Activated T-helper 2 cell treated with anti-CD3 and anti-CD28 coated beads, Interferon-gamma antibody, Interleukin-2, Interleukin-4, amounts not matched to agents 10 μg/mL and 5 μg/mL and 100 μg/mL, durations not matched to agents 14 hours and 24 hours and 36 hours (primary cell): ENCODE measurements at regions not wholly inside any gene's neighbourhood (a gene's known extent, or its start where the extent isn't known, plus 50 kb on each side); places are given as distances from the start of the nearest gene placed in this dataset.

Experiments used
- DNase-seq: peaks from one replicate; pipeline ENCODE4 v3.0.0; 2021; ENCODE audit warnings: low spot score
- H3K27ac Mint-ChIP-seq: one replicate; pipeline ENCODE4 v1.8.0; 2021; ENCODE audit warnings: mixed read lengths
- H3K27me3 Mint-ChIP-seq: one replicate; pipeline ENCODE4 v1.8.0; 2021; ENCODE audit warnings: low read depth, mixed read lengths
- H3K36me3 Mint-ChIP-seq: one replicate; pipeline ENCODE4 v1.8.0; 2021; ENCODE audit warnings: low read depth, mixed read lengths
- H3K4me1 Mint-ChIP-seq: one replicate; pipeline ENCODE4 v1.8.0; 2021; ENCODE audit warnings: low read depth, mixed read lengths
- H3K4me3 Mint-ChIP-seq: one replicate; pipeline ENCODE4 v1.8.0; 2021; ENCODE audit warnings: low read depth, mild to moderate bottlenecking, moderate library complexity, mixed read lengths
- H3K9me3 Mint-ChIP-seq: one replicate; pipeline ENCODE4 v1.8.0; 2021; ENCODE audit warnings: mixed read lengths
- intact Hi-C: fragments of 100-400 bp; cut with micrococcal nuclease; formaldehyde crosslinking; loops from one replicate; pipeline ENCODE4 v1.15.1; 2023

DNA sequence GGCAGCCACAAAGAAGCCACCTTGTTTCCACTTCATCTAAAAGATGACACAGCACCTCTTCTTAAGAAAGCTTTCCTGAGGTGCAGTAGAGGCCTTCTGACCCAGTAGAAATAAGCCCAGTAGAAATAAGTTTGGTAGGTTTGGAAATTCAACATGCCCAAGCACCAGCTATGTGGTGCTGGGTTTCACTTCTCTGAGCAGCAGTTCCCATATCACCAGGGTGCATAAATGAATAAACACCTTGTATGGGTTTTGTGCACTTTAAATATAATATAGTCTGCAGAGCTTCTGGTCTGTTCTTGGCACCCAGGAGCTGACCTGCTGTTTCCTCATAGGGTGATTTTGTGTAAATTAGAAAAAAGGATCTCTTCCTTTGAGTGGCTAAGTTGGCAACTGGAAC is 492.4 kb upstream of the SORCS1 start:
- intact Hi-C loops, result no loop called here
- no peak overlapping the region for H3K27ac Mint-ChIP-seq

DNA sequence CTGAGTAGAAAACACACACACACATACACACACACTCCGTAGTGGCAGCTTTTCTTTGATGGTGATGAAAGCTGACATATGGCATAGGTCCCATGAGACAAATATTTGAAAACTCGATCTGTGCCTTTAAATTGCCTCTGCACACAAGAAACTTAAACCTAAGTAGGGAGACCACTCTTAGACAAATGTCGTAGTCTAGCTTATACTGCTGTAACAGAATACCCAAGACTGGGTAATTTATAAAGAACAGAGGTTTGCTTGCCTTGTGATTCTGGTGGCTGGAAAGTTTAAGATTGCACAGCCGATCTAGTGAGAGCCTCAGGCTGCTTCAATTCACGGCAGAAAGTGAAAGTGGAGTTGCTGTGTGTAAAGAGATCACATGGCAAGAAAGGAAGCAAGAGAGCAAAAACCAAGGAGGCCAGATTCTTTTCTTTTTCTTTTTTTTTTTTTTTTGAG is 489.4 kb upstream of the SORCS1 start:
- H3K9me3 Mint-ChIP-seq, result peaks cover 22% of the 10 kb centered on the region
- H3K4me1 Mint-ChIP-seq, result no peaks in the 10 kb centered on the region
- H3K27ac Mint-ChIP-seq, result no peak overlapping the region
- H3K36me3 Mint-ChIP-seq, result no peaks in the 10 kb centered on the region
- no peak overlapping the region for H3K4me3 Mint-ChIP-seq
- intact Hi-C loops, result no loop called here
- no peaks in the 10 kb centered on the region for H3K27me3 Mint-ChIP-seq
- no peak for DNase-seq

More for the DNA sequence above, 492.4 kb upstream of the SORCS1 start:
- H3K4me3 Mint-ChIP-seq, result no peak overlapping the region
- DNase-seq, result no peak
- no peaks in the 10 kb centered on the region for H3K4me1 Mint-ChIP-seq
- H3K9me3 Mint-ChIP-seq, result peaks cover 35% of the 10 kb centered on the region
- no peaks in the 10 kb centered on the region for H3K36me3 Mint-ChIP-seq
- no peaks in the 10 kb centered on the region for H3K27me3 Mint-ChIP-seq

DNA sequence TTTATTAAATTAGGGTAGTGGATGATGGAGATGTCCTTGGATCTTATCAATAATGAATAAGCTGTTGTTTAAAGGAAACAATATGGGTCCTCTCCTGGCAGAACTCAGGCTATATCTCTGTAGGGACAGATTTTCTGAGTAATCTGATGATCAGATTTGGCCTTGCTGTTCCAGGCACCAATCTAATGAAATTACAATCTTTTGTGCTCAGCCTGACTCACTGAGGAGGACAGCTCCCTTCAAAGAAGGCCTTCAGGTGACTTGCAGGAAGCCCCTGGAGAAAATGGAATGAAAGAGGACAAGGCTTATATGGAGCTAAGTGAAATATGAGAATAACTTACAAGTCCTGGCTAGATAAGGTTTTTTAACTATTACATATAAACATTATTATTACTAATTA is 486.4 kb upstream of the SORCS1 start:
- Mint-ChIP-seq H3K27ac (no peak overlapping the region), H3K27me3 (no peaks in the 10 kb centered on the region), H3K4me1 (no peaks in the 10 kb centered on the region), H3K36me3 (no peaks in the 10 kb centered on the region), H3K9me3 (peaks cover 11% of the 10 kb centered on the region), H3K4me3 (no peak overlapping the region)
- intact Hi-C loops, result no loop called here
- no peak for DNase-seq

DNA sequence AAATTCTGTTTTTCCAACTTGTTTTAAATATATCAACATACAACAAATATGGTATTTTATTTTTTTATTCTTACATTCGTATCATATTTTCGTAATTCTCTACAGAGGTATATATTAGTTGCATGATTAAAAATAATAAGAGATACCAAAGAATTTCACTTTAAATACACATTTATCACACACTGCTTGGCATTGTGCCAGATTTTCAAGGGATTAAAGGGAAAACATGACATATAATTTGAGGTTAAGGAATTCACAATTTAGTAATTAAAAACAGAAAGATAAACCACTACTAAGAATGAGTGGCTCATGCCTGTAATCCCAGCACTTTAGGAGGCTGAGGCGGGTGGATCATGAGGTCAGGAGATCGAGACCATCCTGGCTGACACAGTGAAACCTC is 484.7 kb upstream of the SORCS1 start:
- Mint-ChIP-seq H3K36me3 (no peaks in the 10 kb centered on the region), H3K9me3 (peaks cover 4% of the 10 kb centered on the region), H3K4me3 (no peak overlapping the region), H3K27me3 (no peaks in the 10 kb centered on the region), H3K27ac (no peak overlapping the region), H3K4me1 (no peaks in the 10 kb centered on the region)
- DNase-seq, result no peak
- intact Hi-C loops, result no loop called here

DNA sequence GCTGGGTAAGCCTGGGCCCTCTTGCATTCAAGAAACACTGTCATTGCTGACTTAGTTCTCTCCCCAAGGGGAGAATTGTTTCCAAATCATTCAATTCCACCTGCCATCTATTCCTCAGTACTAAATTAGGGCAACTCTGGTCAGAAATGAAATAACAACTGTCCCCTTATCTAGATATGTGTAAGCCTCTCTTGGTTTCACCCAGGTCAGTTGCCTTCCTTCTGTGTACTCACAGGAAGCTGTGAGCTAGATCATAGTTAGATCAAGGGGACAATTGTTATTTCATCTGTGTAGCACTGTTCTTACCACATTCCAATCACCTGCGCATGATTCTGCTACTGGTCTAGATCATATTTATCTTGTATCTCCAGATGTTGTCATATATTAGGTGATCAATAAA is 483.0 kb upstream of the SORCS1 start:
- no peak for DNase-seq
- H3K9me3 Mint-ChIP-seq, result peaks cover 6% of the 10 kb centered on the region
- intact Hi-C loops, result no loop called here
- no peaks in the 10 kb centered on the region for H3K36me3 Mint-ChIP-seq
- no peaks in the 10 kb centered on the region for H3K27me3 Mint-ChIP-seq
- H3K4me3 Mint-ChIP-seq, result no peak overlapping the region
- H3K4me1 Mint-ChIP-seq, result no peaks in the 10 kb centered on the region
- H3K27ac Mint-ChIP-seq, result no peak overlapping the region

DNA sequence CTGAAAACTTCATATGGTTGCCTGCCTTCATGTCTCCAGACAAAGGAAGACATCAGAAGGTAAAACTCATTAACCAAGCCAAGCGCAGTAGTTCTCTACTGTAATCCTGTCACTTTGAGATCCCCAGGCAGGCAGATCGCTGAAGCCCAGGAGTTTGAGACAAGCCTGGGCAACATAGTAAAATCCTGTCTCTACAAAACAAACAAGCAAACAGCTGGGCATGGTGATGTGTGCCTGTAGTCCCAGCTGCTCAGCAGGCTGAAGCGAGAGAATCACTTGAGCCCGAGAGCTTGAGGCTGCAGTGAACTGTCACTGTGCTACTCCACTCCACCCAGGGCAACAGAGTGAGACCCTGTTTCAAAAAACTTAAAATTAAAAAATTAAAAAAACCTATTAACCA is 467.4 kb upstream of the SORCS1 start:
- intact Hi-C loops, result no loop called here
- Mint-ChIP-seq H3K27me3 (no peaks in the 10 kb centered on the region), H3K4me3 (no peak overlapping the region), H3K4me1 (no peaks in the 10 kb centered on the region), H3K36me3 (no peaks in the 10 kb centered on the region), H3K9me3 (peaks cover 20% of the 10 kb centered on the region), H3K27ac (no peak overlapping the region)
- no peak for DNase-seq

DNA sequence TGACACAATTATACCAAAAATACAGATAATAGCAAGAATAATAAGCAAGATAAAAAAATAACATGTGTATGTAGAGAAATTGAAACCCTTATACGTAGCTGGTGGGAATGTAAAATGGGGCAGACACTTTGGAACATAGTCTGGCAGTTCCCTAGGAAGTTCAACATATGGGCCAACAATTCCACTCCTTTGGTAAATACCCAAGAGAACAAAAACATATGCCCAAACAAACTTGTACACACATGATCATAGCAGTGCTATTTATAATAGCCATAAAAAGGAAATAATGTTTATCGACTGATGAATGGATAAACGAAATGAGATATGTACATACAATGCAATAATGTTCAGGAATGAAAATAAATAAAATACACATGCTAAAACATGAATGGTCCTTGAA is 462.4 kb upstream of the SORCS1 start:
- Mint-ChIP-seq H3K4me1 (no peaks in the 10 kb centered on the region), H3K9me3 (peaks cover 10% of the 10 kb centered on the region)

DNA sequence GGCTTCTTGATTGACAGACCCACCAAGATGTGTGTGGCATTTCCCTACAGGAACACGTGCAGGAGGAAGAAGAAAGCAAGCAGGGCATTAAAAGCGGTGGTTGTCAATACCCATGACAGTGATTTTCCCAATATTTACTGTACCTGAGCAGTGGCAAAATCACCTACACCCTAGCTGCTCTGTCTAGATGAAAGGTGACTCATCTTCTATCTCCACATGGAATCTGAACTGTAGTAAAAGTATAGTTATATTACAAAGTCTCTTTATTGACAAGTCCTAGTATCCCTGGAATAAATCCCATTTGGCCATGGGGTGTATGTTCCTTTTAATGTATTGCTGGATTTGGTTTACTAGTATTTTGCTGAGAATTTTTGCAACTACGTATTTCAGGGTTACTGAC is 458.8 kb upstream of the SORCS1 start:
- peaks cover 14% of the 10 kb centered on the region for H3K9me3 Mint-ChIP-seq
- no peak overlapping the region for H3K27ac Mint-ChIP-seq
- intact Hi-C loops, result no loop called here
- H3K4me1 Mint-ChIP-seq, result no peaks in the 10 kb centered on the region
- no peaks in the 10 kb centered on the region for H3K27me3 Mint-ChIP-seq
- no peaks in the 10 kb centered on the region for H3K36me3 Mint-ChIP-seq
- H3K4me3 Mint-ChIP-seq, result no peak overlapping the region
- no peak for DNase-seq

More for the DNA sequence above, 462.4 kb upstream of the SORCS1 start:
- Mint-ChIP-seq H3K36me3 (no peaks in the 10 kb centered on the region), H3K27me3 (no peaks in the 10 kb centered on the region), H3K4me3 (no peak overlapping the region), H3K27ac (no peak overlapping the region)
- intact Hi-C loops, result no loop called here
- DNase-seq, result no peak

DNA sequence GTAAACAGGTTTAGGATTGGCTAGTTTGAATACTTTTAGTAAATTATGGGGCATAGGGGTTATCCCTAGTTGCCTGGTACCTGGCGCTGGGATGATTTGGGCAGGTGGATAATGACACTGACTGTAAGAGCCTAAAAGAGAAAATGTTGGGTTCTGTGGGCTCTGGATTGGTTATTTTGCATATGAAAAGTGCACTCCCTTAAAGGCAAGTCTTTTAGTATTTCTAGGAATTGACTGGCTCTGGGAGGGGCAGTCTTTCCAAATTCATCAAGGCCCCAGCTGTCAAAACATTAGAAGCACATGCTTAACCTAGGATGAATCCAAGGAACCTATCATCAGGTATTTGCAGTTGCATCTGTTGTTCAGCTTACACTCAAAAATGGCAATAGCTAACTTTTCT is 454.6 kb upstream of the SORCS1 start:
- Mint-ChIP-seq H3K4me1 (no peaks in the 10 kb centered on the region), H3K36me3 (no peaks in the 10 kb centered on the region), H3K4me3 (no peak overlapping the region), H3K27ac (no peak overlapping the region), H3K9me3 (peaks cover 13% of the 10 kb centered on the region), H3K27me3 (no peaks in the 10 kb centered on the region)
- no peak for DNase-seq
- intact Hi-C loops, result no loop called here

DNA sequence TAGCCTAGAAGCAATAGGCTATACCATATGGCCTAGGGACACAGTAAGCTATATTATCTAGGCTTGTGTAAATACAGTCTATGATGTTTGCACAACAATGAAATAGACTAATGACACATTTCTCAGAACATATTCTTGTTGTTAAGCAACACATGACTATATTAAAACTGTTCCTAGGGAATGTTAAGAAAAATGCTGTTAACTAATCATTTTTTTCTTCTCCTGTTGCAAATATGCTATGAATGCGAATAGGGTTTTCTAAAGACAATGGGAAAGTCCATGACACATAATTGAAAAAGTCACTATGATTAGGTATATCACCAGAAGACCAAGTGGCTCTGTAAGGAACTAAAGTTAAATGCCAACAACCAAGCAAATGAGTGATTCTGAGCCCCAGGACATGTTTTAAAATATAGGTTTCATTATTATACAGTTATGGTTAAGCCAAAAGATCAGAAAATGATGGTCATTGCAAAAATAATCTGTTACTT is 454.0 kb upstream of the SORCS1 start:
- H3K27ac Mint-ChIP-seq, result no peak overlapping the region
- H3K4me3 Mint-ChIP-seq, result no peak overlapping the region
- H3K27me3 Mint-ChIP-seq, result no peaks in the 10 kb centered on the region
- no peaks in the 10 kb centered on the region for H3K36me3 Mint-ChIP-seq
- no peak for DNase-seq
- peaks cover 11% of the 10 kb centered on the region for H3K9me3 Mint-ChIP-seq
- H3K4me1 Mint-ChIP-seq, result no peaks in the 10 kb centered on the region
- intact Hi-C loops, result no loop called here

DNA sequence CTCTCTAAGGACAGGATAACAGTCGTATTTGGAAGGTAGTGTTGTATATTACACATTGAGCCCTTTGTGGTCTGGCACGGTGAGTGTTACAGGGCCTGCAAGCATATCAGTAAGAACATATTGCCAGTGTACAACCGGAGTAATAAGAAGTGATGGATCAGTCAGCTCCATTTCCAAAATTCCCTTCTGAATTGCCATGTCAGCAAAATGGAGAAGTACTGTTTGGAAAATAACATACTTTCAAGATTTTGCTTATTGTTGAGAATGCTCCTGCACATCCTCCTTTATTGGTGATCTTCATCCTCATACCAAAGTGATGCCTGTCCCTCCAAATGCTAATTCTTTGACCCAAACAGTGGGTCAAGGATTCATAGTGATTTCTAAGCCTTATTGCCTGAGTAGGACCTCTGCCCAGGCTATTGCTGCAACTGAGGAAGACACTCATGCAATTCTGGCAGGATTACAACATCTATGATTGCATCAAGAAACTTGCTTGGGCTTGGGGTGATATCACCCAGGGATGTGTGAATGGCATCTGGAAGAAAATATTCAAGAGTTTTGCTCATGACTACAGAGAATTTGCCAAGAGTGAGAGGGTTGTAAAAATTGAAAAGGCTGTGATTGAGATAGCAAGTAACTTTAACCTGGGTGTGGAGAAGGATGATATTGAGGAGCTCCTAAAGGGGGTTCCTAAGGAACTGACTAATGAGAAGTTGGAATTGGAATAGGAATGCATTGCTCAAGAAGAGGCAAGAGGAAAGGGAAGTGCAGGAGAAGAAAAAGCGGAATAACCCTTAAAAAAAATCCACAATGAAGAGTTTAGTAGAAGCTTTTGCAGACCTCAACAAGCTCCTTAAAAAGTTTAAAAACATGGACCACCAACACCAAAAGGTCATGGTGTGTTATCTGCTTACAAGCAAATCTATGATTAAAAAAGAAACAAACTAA is 452.2 kb upstream of the SORCS1 start:
- intact Hi-C loops, result no loop called here
- no peak for DNase-seq
- Mint-ChIP-seq H3K9me3 (peaks cover 16% of the 10 kb centered on the region), H3K36me3 (no peaks in the 10 kb centered on the region), H3K4me3 (no peak overlapping the region), H3K27ac (no peak overlapping the region), H3K27me3 (no peaks in the 10 kb centered on the region), H3K4me1 (no peaks in the 10 kb centered on the region)

DNA sequence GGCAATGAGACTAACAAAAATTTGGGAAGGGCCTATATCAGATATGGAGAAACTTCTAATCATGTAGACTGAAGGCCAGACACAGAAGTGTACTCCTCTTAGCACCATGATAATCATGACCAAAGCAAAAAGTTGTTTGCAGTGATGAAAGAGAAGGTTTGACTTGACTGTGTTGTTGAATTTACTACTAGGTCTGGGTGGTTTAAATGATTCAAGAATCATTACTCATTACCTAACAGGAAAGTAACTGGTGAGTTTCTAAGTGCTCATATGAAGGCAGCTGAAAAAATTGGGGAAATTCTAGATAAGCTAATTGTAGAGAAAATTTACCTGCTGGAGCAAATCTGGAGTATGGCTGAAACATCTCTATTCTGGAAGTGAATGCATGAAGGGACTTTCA is 451.5 kb upstream of the SORCS1 start:
- no peaks in the 10 kb centered on the region for H3K27me3 Mint-ChIP-seq

DNA sequence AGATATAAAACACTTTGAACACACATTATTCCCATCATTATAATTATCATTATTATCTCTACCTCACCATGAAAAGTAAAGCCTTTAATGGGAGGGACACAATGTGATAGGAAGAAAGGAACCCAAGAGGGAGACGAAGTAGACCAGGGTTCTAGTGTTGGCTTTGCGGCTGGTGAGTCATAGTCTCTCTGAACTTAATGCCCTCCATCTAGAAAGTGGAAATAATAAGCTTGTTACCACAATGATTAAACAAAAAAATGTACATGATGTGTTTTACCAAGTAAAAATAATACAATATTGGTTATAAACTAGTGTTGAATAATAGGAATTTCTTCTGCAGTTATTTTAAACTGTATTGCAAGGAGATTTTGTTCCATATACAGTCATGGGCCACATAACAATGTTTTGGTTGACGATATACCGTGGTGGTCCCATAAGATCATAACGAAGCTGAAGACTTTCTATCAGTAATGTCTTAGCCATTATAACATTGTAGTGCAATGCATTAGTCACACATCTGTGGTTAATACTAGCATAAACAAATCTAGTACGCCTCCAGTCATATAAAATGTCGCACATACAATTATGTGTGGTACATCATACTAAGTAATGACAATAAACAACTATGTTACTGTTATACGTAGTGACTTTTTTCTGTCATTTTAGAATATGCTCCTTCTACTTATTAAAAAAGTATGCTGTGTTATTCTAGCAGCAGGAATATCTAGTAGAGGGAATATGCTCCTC is 450.6 kb upstream of the SORCS1 start:
- no peaks in the 10 kb centered on the region for H3K4me1 Mint-ChIP-seq
- H3K27me3 Mint-ChIP-seq, result no peaks in the 10 kb centered on the region
- no peaks in the 10 kb centered on the region for H3K36me3 Mint-ChIP-seq
- H3K4me3 Mint-ChIP-seq, result no peak overlapping the region
- intact Hi-C loops, result no loop called here
- DNase-seq, result no peak
- peaks cover 15% of the 10 kb centered on the region for H3K9me3 Mint-ChIP-seq
- H3K27ac Mint-ChIP-seq, result no peak overlapping the region

More for the DNA sequence above, 451.5 kb upstream of the SORCS1 start:
- H3K36me3 Mint-ChIP-seq, result no peaks in the 10 kb centered on the region
- H3K9me3 Mint-ChIP-seq, result peaks cover 16% of the 10 kb centered on the region
- DNase-seq, result no peak
- H3K4me3 Mint-ChIP-seq, result no peak overlapping the region
- H3K27ac Mint-ChIP-seq, result no peak overlapping the region
- no peaks in the 10 kb centered on the region for H3K4me1 Mint-ChIP-seq
- intact Hi-C loops, result no loop called here
